HL-60 (cell line): ENCODE measurements at regions not wholly inside any gene's neighbourhood (a gene's known extent, or its start where the extent isn't known, plus 50 kb on each side); places are given as distances from the start of the nearest gene placed in this dataset.

Experiments
- DNase-seq, 2 experiments: peaks; one replicate each; pipeline ENCODE4 v3.0.0-alpha.2; 2010 to 2020; ENCODE audit warnings: low read depth in 1 of 2, low spot score in 1 of 2
- H3K27ac ChIP-seq: fragments of 250-450 bp; sonication (Bioruptor Pico); replicated peaks from 2 replicates; pipeline ENCODE4 v1.5.1; 2020; ENCODE audit warnings: mild to moderate bottlenecking, moderate library complexity
- H3K27me3 ChIP-seq: fragments of 250-450 bp; sonication (Bioruptor Pico); 2 replicates; pipeline ENCODE4 v1.5.1; 2021; ENCODE audit warnings: mild to moderate bottlenecking, moderate library complexity; ENCODE audit not compliant: insufficient read depth, poor library complexity, severe bottlenecking
- H3K4me3 ChIP-seq: replicated peaks from 2 replicates; pipeline ENCODE4 v1.5.1; 2011; ENCODE audit warnings: mild to moderate bottlenecking, control low read depth, low read length; ENCODE audit not compliant: insufficient read depth
- GABPA ChIP-seq: IDR thresholded peaks from 2 replicates; pipeline ENCODE4 v1.6.1; 2012; ENCODE audit warnings: low read depth
- POLR2AphosphoS5 ChIP-seq: IDR thresholded peaks from 2 replicates; pipeline ENCODE4 v1.6.1; 2012; ENCODE audit warnings: low read depth
- SPI1 ChIP-seq: IDR thresholded peaks from 2 replicates; pipeline ENCODE4 v1.6.1; 2012; ENCODE audit warnings: low read depth, mild to moderate bottlenecking, borderline replicate concordance
- TF ChIP-seq, protein P1 (sequence below): IDR thresholded peaks from one replicate; pipeline ENCODE4 v1.5.1; 2011; ENCODE audit warnings: low read length, control low read depth, inconsistent platforms; ENCODE audit not compliant: insufficient read depth
- TF ChIP-seq, protein P2 (sequence below): IDR thresholded peaks from 2 replicates; pipeline ENCODE4 v1.6.1; 2012; ENCODE audit warnings: low read depth; ENCODE audit not compliant: insufficient replicate concordance

DNA sequence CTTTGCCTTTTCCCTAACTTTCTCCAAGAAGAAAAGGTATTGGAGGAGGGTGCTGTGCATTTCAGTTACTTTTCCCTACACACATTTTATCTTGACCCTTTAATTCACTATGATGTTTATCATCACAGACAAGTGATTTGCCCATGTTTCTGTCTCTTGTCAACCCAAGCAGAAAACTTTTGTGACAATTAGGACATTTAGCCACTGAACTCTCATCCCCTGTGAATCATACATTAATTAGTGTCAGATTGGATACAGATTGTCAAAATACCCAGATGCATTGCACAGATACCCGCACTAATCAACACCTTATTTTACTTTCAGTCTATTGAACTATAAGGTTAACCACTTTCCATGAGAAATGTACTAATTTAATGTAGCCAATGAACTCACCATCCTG lies 912.9 kb downstream of the SORCS1 start:
- Histone ChIP-seq H3K27ac (no peak overlapping the region), H3K27me3 (no peaks in the 10 kb centered on the region), H3K4me3 (no peak overlapping the region)
- no peak for DNase-seq
- TF ChIP-seq, protein P1, sequence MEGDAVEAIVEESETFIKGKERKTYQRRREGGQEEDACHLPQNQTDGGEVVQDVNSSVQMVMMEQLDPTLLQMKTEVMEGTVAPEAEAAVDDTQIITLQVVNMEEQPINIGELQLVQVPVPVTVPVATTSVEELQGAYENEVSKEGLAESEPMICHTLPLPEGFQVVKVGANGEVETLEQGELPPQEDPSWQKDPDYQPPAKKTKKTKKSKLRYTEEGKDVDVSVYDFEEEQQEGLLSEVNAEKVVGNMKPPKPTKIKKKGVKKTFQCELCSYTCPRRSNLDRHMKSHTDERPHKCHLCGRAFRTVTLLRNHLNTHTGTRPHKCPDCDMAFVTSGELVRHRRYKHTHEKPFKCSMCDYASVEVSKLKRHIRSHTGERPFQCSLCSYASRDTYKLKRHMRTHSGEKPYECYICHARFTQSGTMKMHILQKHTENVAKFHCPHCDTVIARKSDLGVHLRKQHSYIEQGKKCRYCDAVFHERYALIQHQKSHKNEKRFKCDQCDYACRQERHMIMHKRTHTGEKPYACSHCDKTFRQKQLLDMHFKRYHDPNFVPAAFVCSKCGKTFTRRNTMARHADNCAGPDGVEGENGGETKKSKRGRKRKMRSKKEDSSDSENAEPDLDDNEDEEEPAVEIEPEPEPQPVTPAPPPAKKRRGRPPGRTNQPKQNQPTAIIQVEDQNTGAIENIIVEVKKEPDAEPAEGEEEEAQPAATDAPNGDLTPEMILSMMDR: no peak
- no peak for TF ChIP-seq SPI1
- TF ChIP-seq, protein P2, sequence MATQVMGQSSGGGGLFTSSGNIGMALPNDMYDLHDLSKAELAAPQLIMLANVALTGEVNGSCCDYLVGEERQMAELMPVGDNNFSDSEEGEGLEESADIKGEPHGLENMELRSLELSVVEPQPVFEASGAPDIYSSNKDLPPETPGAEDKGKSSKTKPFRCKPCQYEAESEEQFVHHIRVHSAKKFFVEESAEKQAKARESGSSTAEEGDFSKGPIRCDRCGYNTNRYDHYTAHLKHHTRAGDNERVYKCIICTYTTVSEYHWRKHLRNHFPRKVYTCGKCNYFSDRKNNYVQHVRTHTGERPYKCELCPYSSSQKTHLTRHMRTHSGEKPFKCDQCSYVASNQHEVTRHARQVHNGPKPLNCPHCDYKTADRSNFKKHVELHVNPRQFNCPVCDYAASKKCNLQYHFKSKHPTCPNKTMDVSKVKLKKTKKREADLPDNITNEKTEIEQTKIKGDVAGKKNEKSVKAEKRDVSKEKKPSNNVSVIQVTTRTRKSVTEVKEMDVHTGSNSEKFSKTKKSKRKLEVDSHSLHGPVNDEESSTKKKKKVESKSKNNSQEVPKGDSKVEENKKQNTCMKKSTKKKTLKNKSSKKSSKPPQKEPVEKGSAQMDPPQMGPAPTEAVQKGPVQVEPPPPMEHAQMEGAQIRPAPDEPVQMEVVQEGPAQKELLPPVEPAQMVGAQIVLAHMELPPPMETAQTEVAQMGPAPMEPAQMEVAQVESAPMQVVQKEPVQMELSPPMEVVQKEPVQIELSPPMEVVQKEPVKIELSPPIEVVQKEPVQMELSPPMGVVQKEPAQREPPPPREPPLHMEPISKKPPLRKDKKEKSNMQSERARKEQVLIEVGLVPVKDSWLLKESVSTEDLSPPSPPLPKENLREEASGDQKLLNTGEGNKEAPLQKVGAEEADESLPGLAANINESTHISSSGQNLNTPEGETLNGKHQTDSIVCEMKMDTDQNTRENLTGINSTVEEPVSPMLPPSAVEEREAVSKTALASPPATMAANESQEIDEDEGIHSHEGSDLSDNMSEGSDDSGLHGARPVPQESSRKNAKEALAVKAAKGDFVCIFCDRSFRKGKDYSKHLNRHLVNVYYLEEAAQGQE: no peak
- no peak for TF ChIP-seq POLR2AphosphoS5
- TF ChIP-seq GABPA: no peak

DNA sequence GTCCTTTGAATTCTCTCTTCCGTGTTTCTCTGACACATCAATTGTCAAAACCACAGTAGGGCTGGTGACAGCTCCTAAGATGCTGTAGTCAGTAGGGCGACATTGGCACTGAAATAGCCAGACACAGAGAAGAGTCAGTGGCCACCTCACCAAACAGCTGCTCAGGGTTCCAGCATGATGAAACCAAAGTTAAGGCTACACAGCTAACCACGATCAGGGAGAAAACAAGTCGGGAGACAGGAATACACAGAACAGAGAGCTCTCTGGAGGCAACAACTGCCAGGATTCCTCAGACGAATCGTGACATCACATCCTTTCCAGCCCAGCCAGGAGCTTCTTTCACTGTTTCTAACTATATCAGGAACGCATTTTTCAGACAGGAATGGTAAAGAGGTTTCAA lies 922.2 kb downstream of the SORCS1 start:
- Histone ChIP-seq H3K4me3 (no peak overlapping the region), H3K27me3 (no peaks in the 10 kb centered on the region), H3K27ac (no peak overlapping the region)
- TF ChIP-seq, protein P1: no peak
- TF ChIP-seq, protein P2: no peak
- TF ChIP-seq GABPA (no peak), SPI1 (no peak), POLR2AphosphoS5 (no peak)
- no peak for DNase-seq

DNA sequence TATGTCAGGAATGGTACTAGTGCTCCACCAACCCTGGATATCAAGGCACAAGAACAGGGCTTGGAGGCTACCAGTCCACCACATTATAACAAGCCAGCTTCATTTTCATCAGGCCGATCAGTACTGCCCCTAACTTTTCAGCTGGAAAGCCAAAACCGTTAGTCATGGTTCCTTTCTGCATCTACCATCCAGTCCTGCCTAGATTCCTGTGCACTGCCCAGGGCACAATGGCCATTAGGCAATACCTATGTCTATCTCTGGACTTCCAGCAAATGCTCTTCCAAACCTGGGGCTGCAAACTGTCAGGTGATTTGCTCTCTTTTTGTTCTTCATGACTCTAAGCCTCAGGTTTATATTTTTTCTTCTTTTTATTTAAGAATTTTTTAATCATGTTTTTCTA lies 937.7 kb downstream of the SORCS1 start:
- DNase-seq: no peak
- no peak overlapping the region for H3K27ac ChIP-seq
- no peaks in the 10 kb centered on the region for H3K27me3 ChIP-seq
- TF ChIP-seq POLR2AphosphoS5 (no peak), SPI1 (no peak), GABPA (no peak)
- TF ChIP-seq, protein P1: no peak
- TF ChIP-seq, protein P2: no peak
- no peak overlapping the region for H3K4me3 ChIP-seq
